Fibroblast of pulmonary artery (primary cell): ENCODE measurements at regions not wholly inside any gene's neighbourhood (a gene's known extent, or its start where the extent isn't known, plus 50 kb on each side); places are given as distances from the start of the nearest gene placed in this dataset.

Experiments
- DNase-seq: peaks from one replicate; pipeline ENCODE4 v3.0.0-alpha.2; 2010; ENCODE audit warnings: low read depth
- H3K4me3 ChIP-seq: replicated peaks from 2 replicates; pipeline ENCODE4 v1.5.1; 2011; ENCODE audit warnings: low read depth, mild to moderate bottlenecking, control low read depth, low read length, moderate library complexity
- TF ChIP-seq, protein P1 (sequence below): IDR thresholded peaks from 2 replicates; pipeline ENCODE4 v1.5.1; 2011; ENCODE audit warnings: mild to moderate bottlenecking, control low read depth, low read length, inconsistent platforms; ENCODE audit errors: missing control alignments

DNA sequence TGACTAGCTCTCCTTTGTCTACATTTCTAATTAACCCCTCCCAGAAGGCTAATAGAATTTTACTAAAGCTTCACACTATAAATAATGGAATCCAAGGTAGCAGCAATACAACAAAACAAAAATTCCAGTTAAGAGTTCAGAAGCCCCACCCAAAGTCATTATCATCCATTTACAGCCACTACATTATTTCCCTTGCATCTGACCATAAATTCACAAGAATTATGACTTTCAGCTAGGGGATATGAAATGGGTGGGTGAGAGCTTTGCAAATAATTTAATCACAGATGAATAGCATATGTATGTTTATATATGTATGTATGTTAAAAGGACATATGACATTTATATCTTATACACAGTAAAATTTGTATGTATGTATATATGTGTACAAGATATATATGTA, 65.3 kb upstream of the PTGDR start:
- TF ChIP-seq, protein P1, sequence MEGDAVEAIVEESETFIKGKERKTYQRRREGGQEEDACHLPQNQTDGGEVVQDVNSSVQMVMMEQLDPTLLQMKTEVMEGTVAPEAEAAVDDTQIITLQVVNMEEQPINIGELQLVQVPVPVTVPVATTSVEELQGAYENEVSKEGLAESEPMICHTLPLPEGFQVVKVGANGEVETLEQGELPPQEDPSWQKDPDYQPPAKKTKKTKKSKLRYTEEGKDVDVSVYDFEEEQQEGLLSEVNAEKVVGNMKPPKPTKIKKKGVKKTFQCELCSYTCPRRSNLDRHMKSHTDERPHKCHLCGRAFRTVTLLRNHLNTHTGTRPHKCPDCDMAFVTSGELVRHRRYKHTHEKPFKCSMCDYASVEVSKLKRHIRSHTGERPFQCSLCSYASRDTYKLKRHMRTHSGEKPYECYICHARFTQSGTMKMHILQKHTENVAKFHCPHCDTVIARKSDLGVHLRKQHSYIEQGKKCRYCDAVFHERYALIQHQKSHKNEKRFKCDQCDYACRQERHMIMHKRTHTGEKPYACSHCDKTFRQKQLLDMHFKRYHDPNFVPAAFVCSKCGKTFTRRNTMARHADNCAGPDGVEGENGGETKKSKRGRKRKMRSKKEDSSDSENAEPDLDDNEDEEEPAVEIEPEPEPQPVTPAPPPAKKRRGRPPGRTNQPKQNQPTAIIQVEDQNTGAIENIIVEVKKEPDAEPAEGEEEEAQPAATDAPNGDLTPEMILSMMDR: no peak

DNA sequence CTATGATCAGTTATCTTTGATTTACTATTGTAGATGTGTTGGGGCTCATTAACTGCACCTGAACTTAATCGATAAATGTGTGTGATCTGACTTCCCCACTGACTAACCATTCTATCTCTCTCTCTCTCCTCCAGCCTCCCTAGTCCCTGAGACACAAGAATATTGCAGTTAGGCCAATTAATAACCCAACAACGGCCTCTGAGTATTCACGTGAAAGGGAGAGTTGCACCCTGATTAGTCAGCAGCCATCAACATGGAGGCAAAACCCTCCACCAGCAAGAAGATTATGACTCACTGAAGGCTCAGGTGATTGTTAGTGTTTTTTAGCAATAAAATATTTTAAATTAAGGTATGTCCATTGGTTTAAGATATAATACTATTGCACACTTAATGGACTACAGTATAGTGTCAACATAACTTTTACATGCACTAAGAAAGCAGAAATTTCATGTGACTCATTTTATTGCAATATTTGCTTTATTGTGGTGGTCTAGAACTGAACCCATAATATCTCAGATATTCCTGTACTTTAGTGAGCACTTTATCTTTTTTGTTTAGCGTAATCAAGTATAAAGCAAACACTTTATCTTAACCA, 77.1 kb upstream of the PTGDR start:
- no peak overlapping the region for H3K4me3 ChIP-seq
- no peak for DNase-seq
- TF ChIP-seq, protein P1: no peak

More for the DNA sequence above, 65.3 kb upstream of the PTGDR start:
- no peak for DNase-seq
- H3K4me3 ChIP-seq: no peak overlapping the region

DNA sequence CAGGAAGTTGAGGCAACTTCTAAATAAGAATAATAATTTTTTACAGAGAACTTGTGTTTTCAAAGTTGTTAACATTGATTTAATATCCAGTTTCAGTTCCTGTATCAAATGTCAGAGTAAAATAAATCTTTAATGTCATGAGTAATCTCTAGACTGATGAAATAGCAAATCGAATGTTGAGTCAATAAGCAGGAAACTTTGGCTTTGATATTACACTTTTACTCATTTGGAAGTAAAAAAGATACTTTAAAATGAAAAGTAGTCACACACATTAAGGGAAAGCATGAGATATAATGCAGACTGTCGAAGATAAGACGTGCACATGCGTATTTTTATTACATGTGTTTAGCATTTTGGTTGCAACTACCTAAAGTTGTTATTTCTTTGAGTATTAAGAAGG, 78.2 kb upstream of the PTGDR start:
- no peak for DNase-seq
- TF ChIP-seq, protein P1: no peak
- no peak overlapping the region for H3K4me3 ChIP-seq

DNA sequence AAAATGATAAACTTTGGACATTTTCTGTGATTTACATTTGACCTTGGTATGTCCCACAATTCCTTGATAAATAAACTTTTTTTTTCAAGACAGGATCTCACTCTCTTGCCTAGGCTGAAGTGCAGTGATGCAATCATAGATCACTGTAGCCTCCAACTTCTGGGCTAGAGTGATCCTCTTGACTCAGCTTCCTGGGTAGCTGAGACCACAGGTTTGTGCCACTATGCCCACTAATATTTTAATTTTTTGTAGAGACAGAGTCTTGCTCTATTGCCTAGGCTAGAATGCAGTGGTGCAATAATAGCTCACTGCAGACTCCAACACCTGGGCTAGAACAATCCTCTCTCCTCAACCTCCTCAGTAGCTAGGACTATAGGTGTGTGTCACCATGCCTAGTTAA, 79.1 kb upstream of the PTGDR start:
- H3K4me3 ChIP-seq: no peak overlapping the region
- TF ChIP-seq, protein P1: no peak
- DNase-seq: no peak

DNA sequence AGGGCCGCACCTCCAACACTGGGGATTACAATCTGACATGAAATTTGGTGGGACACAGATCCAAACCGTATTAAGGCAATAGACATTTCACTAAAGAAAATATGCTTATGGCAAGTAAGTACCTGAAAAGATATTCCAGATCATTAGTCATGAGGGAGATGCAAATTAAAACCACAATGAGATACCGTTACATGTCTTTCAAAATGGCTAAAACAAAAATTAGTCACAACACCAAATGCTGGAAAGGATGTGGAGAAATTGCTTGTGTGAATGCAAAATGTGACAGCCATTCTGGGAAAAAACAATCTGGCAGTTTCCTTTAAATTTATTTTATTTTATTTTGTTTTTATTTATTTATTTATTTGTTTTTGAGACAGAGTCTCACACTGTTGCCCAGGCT, 82.3 kb upstream of the PTGDR start:
- H3K4me3 ChIP-seq: no peak overlapping the region
- no peak for DNase-seq
- TF ChIP-seq, protein P1: no peak

DNA sequence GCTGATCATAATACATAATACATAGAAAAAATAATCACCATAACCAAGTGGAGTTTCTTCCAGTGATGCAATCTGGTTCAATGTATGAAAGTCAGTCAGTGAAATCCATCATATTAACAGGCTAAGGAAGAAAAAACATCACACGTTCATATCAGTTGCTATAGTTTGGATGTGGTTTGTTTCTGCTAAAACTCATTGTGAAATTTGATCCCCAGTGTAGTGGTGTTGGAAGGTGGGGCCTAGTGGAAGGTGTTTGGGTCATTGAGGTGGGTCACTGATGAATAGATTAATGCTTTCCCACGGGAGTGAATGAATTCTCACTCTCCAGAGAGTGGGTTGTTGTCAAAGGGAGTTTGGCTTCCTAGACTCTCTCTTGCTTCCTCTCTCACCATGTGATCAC, 84.6 kb upstream of the PTGDR start:
- TF ChIP-seq, protein P1: no peak
- no peak for DNase-seq
- no peak overlapping the region for H3K4me3 ChIP-seq

DNA sequence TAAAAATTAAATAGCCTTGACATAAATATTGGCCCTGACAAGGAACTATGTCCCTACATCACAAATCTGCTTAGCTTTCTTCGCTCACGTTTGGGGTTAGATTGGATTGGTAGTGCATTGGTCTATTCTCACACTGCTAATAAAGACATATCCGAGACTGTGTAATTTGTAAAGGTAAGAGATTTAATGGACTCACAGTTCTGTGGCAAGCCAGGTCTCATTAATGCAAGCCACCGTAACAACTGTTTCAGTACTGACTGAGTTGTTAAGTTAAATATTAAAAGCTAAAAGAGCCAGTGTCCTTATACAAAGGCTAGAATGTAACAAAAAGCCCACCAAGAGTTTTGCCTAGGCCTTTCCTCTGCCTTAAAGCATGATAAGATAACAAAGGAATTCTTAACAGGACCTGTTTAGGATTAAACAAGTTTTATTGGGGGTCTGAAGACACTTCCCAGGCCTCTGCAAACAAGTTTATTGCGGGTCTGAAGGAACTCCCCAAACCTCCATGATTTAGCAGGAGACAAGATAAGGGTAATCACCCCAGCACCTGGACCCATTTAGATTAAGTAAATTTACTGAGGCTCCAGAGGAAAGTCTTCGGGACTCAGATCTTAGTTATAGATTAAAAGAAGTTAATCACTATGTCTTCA, 88.2 kb upstream of the PTGDR start:
- TF ChIP-seq, protein P1: no peak
- no peak for DNase-seq

More for the DNA sequence above, 88.2 kb upstream of the PTGDR start:
- no peak overlapping the region for H3K4me3 ChIP-seq
